A549 (cell line): ENCODE measurements at regions not wholly inside any gene's neighbourhood (a gene's known extent, or its start where the extent isn't known, plus 50 kb on each side); places are given as distances from the start of the nearest gene placed in this dataset.

Experiments used
- ATAC-seq, 2 experiments: fragments of 200-7000 bp in 1 of 2; fragments of >200 bp in 1 of 2; cut with Nextera tagmentation in 1 of 2; cut with Tn5 transposase in 1 of 2; 3 replicates each; pipeline versions ENCODE4 v1.8.0 to v1.9.1; 2018 to 2020; ENCODE audit warnings: mild to moderate bottlenecking in 1 of 2, moderate library complexity in 1 of 2
- CTCF ChIA-PET: fragments of 300-600 bp; sonication (Branson Sonifier 250); formaldehyde crosslinking; extraction: SDS; loops from one replicate; lab custom pipeline; 2021; ENCODE audit warnings: antibody characterized with exemption, inconsistent platforms; lab: Yijun Ruan, JAX
- POLR2A ChIA-PET: fragments of 350-600 bp; formaldehyde crosslinking; extraction: SDS; loops from one replicate; lab custom pipeline; 2021; ENCODE audit warnings: antibody characterized with exemption, inconsistent platforms; lab: Yijun Ruan, JAX
- DNase-seq, 2 experiments: peaks; one replicate each; pipeline versions ENCODE4 v3.0.0 to v3.0.0-alpha.2; 2011 to 2016; ENCODE audit warnings: low read depth in 1 of 2, low spot score in 1 of 2
- FAIRE-seq: peaks from 2 replicates; lab custom pipeline; 2011; peaks lifted over from hg19 to GRCh38; lab: Jason Lieb, UNC
- H3K27ac ChIP-seq, 2 experiments: fragments of >200 bp; sonication (Bioruptor Twin); formaldehyde crosslinking; 3 replicates each; pipeline ENCODE4 v1.5.1; 2016 to 2017
- H3K4me1 ChIP-seq: fragments of >200 bp; sonication (Bioruptor Twin); formaldehyde crosslinking; 3 replicates; pipeline ENCODE4 v1.6.1; 2016
- H3K4me2 ChIP-seq: fragments of >200 bp; sonication (Bioruptor Twin); formaldehyde crosslinking; 3 replicates; pipeline ENCODE4 v1.6.1; 2016
- H3K4me3 ChIP-seq: fragments of >200 bp; sonication (Bioruptor Twin); formaldehyde crosslinking; 3 replicates; pipeline ENCODE4 v1.5.1; 2016
- H3K9me3 ChIP-seq: fragments of >200 bp; sonication (Bioruptor Twin); formaldehyde crosslinking; 3 replicates; pipeline ENCODE4 v1.6.1; 2016
- CHD2 ChIP-seq: fragments of 150-350 bp; IDR thresholded peaks from 2 replicates; pipeline ENCODE4 v1.6.1; 2014; ENCODE audit warnings: low read length; ENCODE audit not compliant: partially characterized antibody
- EHMT2 ChIP-seq: fragments of 200-600 bp; sonication (generic); IDR thresholded peaks from 2 replicates; pipeline ENCODE4 v1.6.1; 2016; ENCODE audit warnings: antibody characterized with exemption, low read depth, mild to moderate bottlenecking, moderate library complexity
- EP300 ChIP-seq, 2 experiments: fragments of >200 bp; sonication (Bioruptor Twin); formaldehyde crosslinking; IDR thresholded peaks; 2 replicates in 1 of 2; 3 replicates in 1 of 2; pipeline ENCODE4 v1.6.1; 2016 to 2017
- ESRRA ChIP-seq: fragments of 150-350 bp; IDR thresholded peaks from 2 replicates; pipeline ENCODE4 v1.6.1; 2014; ENCODE audit warnings: mild to moderate bottlenecking, low read length, borderline replicate concordance
- FOSB ChIP-seq: fragments of 250-450 bp; sonication (Bioruptor Pico); IDR thresholded peaks from 2 replicates; pipeline ENCODE4 v1.5.0; 2020; ENCODE audit warnings: mild to moderate bottlenecking, moderate library complexity
- GATA3 ChIP-seq: IDR thresholded peaks from 2 replicates; pipeline ENCODE4 v1.6.1; 2012; ENCODE audit warnings: borderline replicate concordance
- HDAC2 ChIP-seq: fragments of 200-600 bp; sonication (generic); IDR thresholded peaks from 2 replicates; pipeline ENCODE4 v1.6.1; 2016
- HEYL ChIP-seq: fragments of 250-450 bp; sonication (Bioruptor Pico); IDR thresholded peaks from 2 replicates; pipeline ENCODE4 v1.8.0; 2021; ENCODE audit warnings: mild to moderate bottlenecking, moderate library complexity
- JUNB ChIP-seq: fragments of >200 bp; sonication (Bioruptor Twin); formaldehyde crosslinking; IDR thresholded peaks from 2 replicates; pipeline ENCODE4 v1.6.1; 2016
- KDM5A ChIP-seq: fragments of 200-600 bp; sonication (generic); IDR thresholded peaks from 2 replicates; pipeline ENCODE4 v1.6.1; 2016; ENCODE audit warnings: antibody characterized with exemption, mild to moderate bottlenecking
- MAZ ChIP-seq: fragments of 150-350 bp; IDR thresholded peaks from 2 replicates; pipeline ENCODE4 v1.6.1; 2014; ENCODE audit warnings: antibody characterized with exemption, low read depth, low read length, borderline replicate concordance
- NPAS2 ChIP-seq: fragments of 250-450 bp; sonication (Bioruptor Pico); IDR thresholded peaks from 2 replicates; pipeline ENCODE4 v1.8.0; 2022; ENCODE audit warnings: mild to moderate bottlenecking, moderate library complexity, borderline replicate concordance
- NR3C1 ChIP-seq: fragments of >200 bp; sonication (Bioruptor Twin); formaldehyde crosslinking; IDR thresholded peaks from 3 replicates; pipeline ENCODE4 v1.6.1; 2017
- PHF8 ChIP-seq: fragments of 200-600 bp; sonication (generic); IDR thresholded peaks from 2 replicates; pipeline ENCODE4 v1.6.1; 2016; ENCODE audit warnings: low read depth, mild to moderate bottlenecking, antibody characterized with exemption, moderate library complexity, borderline replicate concordance
- POLR2A ChIP-seq: IDR thresholded peaks from 2 replicates; pipeline ENCODE4 v1.6.1; 2012; ENCODE audit warnings: mild to moderate bottlenecking, low read length
- POLR2AphosphoS2 ChIP-seq: conservative IDR thresholded peaks from 2 replicates; pipeline ENCODE4 v1.6.1; 2012; ENCODE audit warnings: low read length, improper control_type of control experiment, inconsistent platforms
- RAD21 ChIP-seq, 2 experiments: fragments of >200 bp in 1 of 2; sonication (Bioruptor Twin) in 1 of 2; formaldehyde crosslinking in 1 of 2; IDR thresholded peaks in 1 of 2; conservative IDR thresholded peaks in 1 of 2; 2 replicates in 1 of 2; 3 replicates in 1 of 2; pipeline ENCODE4 v1.6.1; 2012 to 2018; ENCODE audit warnings: inconsistent platforms in 1 of 2
- RCOR1 ChIP-seq: fragments of 150-350 bp; IDR thresholded peaks from 2 replicates; pipeline ENCODE4 v1.6.1; 2014; ENCODE audit warnings: antibody characterized with exemption, low read length, low read depth
- RFX5 ChIP-seq: fragments of 450-650 bp; IDR thresholded peaks from 2 replicates; pipeline ENCODE4 v1.7.1; 2014; ENCODE audit warnings: antibody characterized with exemption, mild to moderate bottlenecking, moderate library complexity
- RNF2 ChIP-seq: fragments of 200-600 bp; sonication (generic); IDR thresholded peaks from 2 replicates; pipeline ENCODE4 v1.6.1; 2016; ENCODE audit warnings: low read depth, mild to moderate bottlenecking, antibody characterized with exemption, moderate library complexity, borderline replicate concordance
- SREBF2 ChIP-seq: fragments of 450-650 bp; IDR thresholded peaks from 2 replicates; pipeline ENCODE4 v1.6.1; 2014; ENCODE audit warnings: mild to moderate bottlenecking, moderate library complexity
- TFCP2L1 ChIP-seq: fragments of 250-450 bp; sonication (Bioruptor Pico); IDR thresholded peaks from 2 replicates; pipeline ENCODE4 v1.5.0; 2021; ENCODE audit warnings: mild to moderate bottlenecking
- ZC3H11A ChIP-seq: fragments of 450-650 bp; IDR thresholded peaks from 2 replicates; pipeline ENCODE4 v1.6.1; 2014; ENCODE audit warnings: antibody characterized with exemption, mild to moderate bottlenecking
- ZFP36 ChIP-seq: fragments of 450-650 bp; IDR thresholded peaks from 2 replicates; pipeline ENCODE4 v1.6.1; 2014; ENCODE audit warnings: borderline replicate concordance; ENCODE audit not compliant: partially characterized antibody
- ZNF302 ChIP-seq: fragments of 250-450 bp; sonication (Bioruptor Pico); IDR thresholded peaks from 2 replicates; pipeline ENCODE4 v1.9.0; 2021; ENCODE audit warnings: inconsistent platforms, mild to moderate bottlenecking, moderate library complexity
- whole genome bisulfite sequencing: methylation state at CpG from one replicate; pipeline ENCODE4 v1.1.6; 2017; ENCODE audit errors: missing lambda C conversion rate; 5-methylcytosine and 5-hydroxymethylcytosine counted together
- TF ChIP-seq, protein P1 (sequence below): fragments of 150-350 bp; IDR thresholded peaks from 2 replicates; pipeline ENCODE4 v1.6.1; 2014; ENCODE audit warnings: low read depth, mild to moderate bottlenecking, low read length
- TF ChIP-seq, protein P2 (sequence below): fragments of 250-450 bp; sonication (Bioruptor Pico); IDR thresholded peaks from 2 replicates; pipeline ENCODE4 v1.5.0; 2021; ENCODE audit warnings: mild to moderate bottlenecking, moderate library complexity, borderline replicate concordance
- TF ChIP-seq, protein P3 (sequence below): fragments of 200-600 bp; sonication (generic); IDR thresholded peaks from 2 replicates; pipeline ENCODE4 v1.6.1; 2016; ENCODE audit warnings: antibody characterized with exemption, mild to moderate bottlenecking, moderate library complexity
- TF ChIP-seq, protein P4 (sequence below): IDR thresholded peaks from 2 replicates; pipeline ENCODE4 v1.6.1; 2012

DNA sequence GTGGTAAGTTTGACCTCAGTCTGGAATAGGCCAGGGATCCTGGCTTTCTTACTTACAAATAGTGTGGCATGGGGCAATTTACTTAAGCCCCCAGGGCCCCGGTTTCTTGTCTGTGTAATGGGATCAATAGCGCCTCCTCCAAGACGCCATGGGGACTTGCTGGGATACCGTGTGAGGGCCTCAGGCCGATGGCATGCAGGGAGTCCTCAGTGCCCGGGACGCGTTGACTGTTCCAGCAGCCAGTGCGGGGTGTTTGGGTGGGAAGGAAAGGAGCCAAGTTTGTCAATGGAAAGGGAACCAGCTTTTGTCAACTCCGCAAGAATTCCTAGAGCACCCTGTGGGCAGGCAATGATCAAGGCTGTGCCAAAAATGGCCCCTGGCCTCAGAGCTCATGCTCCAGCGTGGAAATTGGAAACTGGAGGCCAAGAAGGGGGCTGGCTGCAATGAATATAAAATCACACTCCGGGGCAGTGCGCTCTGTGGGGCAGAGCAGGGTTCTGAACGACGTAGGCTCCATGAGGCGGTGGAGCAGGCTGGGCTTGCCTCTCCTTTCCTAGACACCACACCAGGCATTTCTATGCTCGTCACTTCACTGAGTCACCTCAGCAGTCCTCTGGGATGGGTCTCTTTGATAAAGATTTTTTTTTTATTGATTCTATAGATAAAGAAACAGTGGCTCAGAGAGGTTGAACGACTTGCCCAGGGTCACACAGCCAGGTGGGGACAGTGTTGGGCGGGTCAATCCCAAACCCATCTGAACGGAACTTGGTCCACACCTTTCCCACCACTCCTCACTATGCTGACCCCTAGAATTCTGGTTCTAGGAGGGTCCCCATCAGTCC is 56.7 kb upstream of the ASAP2 start:
- no peak for TF ChIP-seq FOSB (CRISPR knock-in tag)
- peak; percentile 26 for TF ChIP-seq ZFP36
- TF ChIP-seq, all 56 proteins: peak for 1
- H3K4me1 ChIP-seq: peaks cover 6% of the 10 kb centered on the region; the same call in 2 of the 3 replicates
- H3K4me2 ChIP-seq: no peak overlapping the region
- H3K27ac ChIP-seq: no peak overlapping the region
- no peak for ATAC-seq
- ChIA-PET POLR2A (no interaction called here), CTCF (interaction anchor here (0.9 to 9.3 kb wide), 5 partner anchors 8 to 221 kb away, joined by 3 to 82 read pairs (median 3); no protein-coding TSS in a partner anchor)
- H3K4me3 ChIP-seq: no peak overlapping the region
- no peaks in the 10 kb centered on the region for H3K9me3 ChIP-seq
- WGBS: 78% methylated on average over 20 of the region's 20 CpGs
- no peak for DNase-seq
- no peak for FAIRE-seq

DNA sequence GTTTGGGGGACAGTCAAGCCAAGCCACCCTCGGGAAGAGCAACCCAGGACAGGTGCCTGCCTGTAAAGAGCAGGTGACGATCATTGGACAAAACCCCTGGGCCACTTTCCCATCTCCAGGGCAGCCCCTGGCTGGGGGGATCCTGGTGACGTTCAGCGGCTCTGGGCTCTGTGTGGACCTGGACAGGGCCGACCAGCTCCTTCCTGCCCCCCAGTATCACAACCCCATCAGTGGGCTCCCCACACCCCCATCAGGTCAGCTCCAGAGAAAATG is 57.3 kb upstream of the ASAP2 start:
- 61% methylated on average over 5 of the region's 5 CpGs for WGBS
- no peak for ATAC-seq
- TF ChIP-seq CHD2 (no peak), FOSB (CRISPR knock-in tag) (no peak), EHMT2 (no peak), RCOR1 (no peak), TFCP2L1 (CRISPR knock-in tag) (no peak), SREBF2 (no peak), PHF8 (no peak), RFX5 (no peak), ESRRA (no peak), NR3C1 (no peak), HEYL (CRISPR knock-in tag) (no peak), ZC3H11A (no peak), EP300 (IDR thresholded peaks at IDR 0.05) (no peak), KDM5A (no peak), ZNF302 (no peak), GATA3 (no peak), JUNB (no peak), RAD21 (conservative IDR thresholded peaks at IDR 0.05 in 1 of 2, IDR thresholded peaks at IDR 0.05 in 1 of 2) (no peak)
- TF ChIP-seq, protein P1, sequence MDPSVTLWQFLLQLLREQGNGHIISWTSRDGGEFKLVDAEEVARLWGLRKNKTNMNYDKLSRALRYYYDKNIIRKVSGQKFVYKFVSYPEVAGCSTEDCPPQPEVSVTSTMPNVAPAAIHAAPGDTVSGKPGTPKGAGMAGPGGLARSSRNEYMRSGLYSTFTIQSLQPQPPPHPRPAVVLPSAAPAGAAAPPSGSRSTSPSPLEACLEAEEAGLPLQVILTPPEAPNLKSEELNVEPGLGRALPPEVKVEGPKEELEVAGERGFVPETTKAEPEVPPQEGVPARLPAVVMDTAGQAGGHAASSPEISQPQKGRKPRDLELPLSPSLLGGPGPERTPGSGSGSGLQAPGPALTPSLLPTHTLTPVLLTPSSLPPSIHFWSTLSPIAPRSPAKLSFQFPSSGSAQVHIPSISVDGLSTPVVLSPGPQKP: no peak
- TF ChIP-seq, protein P2, sequence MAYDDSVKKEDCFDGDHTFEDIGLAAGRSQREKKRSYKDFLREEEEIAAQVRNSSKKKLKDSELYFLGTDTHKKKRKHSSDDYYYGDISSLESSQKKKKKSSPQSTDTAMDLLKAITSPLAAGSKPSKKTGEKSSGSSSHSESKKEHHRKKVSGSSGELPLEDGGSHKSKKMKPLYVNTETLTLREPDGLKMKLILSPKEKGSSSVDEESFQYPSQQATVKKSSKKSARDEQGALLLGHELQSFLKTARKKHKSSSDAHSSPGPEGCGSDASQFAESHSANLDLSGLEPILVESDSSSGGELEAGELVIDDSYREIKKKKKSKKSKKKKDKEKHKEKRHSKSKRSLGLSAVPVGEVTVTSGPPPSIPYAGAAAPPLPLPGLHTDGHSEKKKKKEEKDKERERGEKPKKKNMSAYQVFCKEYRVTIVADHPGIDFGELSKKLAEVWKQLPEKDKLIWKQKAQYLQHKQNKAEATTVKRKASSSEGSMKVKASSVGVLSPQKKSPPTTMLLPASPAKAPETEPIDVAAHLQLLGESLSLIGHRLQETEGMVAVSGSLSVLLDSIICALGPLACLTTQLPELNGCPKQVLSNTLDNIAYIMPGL (CRISPR knock-in tag): no peak
- Histone ChIP-seq H3K4me2 (no peak overlapping the region), H3K4me3 (no peak overlapping the region), H3K27ac (no peak overlapping the region), H3K9me3 (no peaks in the 10 kb centered on the region), H3K4me1 (peaks cover 12% of the 10 kb centered on the region; the same call in 2 of the 3 replicates)
- CTCF ChIA-PET: interaction anchor here (0.9 to 1.4 kb wide), 4 partner anchors 10 to 222 kb away, joined by 3 read pairs; no protein-coding TSS in a partner anchor
- FAIRE-seq: no peak
- no peak for DNase-seq
- POLR2A ChIA-PET: no interaction called here

DNA sequence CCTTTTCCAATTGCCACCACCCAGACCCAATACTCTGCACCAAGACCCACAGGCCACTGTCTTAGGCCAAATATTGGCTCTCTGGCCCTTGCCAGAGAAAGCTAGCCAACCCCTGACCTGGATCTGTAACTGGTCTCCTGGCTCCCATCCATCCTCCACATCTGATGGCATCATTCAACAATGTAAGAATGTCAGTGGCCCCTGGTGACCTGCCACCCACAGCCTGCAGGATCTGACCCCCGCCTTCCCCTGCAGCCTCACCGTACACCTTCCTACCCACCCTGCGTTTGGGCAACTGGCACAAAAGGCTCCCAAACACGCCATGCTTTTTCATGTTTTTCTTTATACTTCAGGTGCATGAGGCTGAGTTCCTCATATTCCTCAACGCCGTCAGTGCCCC is 60.0 kb upstream of the ASAP2 start:
- Histone ChIP-seq H3K9me3 (no peaks in the 10 kb centered on the region), H3K27ac (no peak overlapping the region), H3K4me1 (peaks cover 25% of the 10 kb centered on the region), H3K4me2 (no peak overlapping the region), H3K4me3 (no peak overlapping the region)
- FAIRE-seq (no peak), ATAC-seq (no peak), DNase-seq (no peak)
- ChIA-PET POLR2A (no interaction called here), CTCF (interaction anchor here (5.8 kb wide), 1 partner anchor 61 kb away, joined by 55 read pairs; the partner anchor contains the start of gene ASAP2)
- 89% methylated on average over 6 of the region's 6 CpGs for WGBS
- TF ChIP-seq POLR2AphosphoS2 (no peak), GATA3 (no peak), POLR2A (no peak), HDAC2 (no peak), RNF2 (no peak), MAZ (no peak), NPAS2 (CRISPR knock-in tag) (no peak), RFX5 (no peak), ZFP36 (no peak), ESRRA (no peak)
- TF ChIP-seq, protein P3, sequence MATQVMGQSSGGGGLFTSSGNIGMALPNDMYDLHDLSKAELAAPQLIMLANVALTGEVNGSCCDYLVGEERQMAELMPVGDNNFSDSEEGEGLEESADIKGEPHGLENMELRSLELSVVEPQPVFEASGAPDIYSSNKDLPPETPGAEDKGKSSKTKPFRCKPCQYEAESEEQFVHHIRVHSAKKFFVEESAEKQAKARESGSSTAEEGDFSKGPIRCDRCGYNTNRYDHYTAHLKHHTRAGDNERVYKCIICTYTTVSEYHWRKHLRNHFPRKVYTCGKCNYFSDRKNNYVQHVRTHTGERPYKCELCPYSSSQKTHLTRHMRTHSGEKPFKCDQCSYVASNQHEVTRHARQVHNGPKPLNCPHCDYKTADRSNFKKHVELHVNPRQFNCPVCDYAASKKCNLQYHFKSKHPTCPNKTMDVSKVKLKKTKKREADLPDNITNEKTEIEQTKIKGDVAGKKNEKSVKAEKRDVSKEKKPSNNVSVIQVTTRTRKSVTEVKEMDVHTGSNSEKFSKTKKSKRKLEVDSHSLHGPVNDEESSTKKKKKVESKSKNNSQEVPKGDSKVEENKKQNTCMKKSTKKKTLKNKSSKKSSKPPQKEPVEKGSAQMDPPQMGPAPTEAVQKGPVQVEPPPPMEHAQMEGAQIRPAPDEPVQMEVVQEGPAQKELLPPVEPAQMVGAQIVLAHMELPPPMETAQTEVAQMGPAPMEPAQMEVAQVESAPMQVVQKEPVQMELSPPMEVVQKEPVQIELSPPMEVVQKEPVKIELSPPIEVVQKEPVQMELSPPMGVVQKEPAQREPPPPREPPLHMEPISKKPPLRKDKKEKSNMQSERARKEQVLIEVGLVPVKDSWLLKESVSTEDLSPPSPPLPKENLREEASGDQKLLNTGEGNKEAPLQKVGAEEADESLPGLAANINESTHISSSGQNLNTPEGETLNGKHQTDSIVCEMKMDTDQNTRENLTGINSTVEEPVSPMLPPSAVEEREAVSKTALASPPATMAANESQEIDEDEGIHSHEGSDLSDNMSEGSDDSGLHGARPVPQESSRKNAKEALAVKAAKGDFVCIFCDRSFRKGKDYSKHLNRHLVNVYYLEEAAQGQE: no peak
- TF ChIP-seq, protein P4, sequence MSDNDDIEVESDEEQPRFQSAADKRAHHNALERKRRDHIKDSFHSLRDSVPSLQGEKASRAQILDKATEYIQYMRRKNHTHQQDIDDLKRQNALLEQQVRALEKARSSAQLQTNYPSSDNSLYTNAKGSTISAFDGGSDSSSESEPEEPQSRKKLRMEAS: no peak
